ENCODE measurements at regions not wholly inside any gene's neighbourhood (a gene's known extent, or its start where the extent isn't known, plus 50 kb on each side); places are given as distances from the start of the nearest gene placed in this dataset.

DNA sequence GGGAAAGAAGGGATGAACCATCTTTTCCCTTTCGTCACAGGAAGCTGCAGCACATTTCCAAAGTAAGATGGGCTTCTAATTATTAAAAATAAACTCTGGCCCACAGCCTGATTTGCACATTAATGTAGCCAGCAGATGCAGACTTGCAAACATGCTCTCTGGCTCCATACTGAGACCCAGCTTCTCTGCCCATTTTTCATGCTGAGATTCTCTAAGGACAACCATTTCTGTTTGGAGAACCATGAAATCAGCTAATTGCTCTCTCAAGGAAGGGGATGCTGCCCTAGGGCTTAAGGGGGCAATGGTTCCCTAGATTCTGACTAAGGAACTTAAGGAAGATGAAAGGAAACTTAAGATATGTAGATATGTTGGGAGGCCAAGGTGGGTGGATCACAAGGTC lies 63.0 kb upstream of the CES5A start:
- no peak for DNase-seq

DNA sequence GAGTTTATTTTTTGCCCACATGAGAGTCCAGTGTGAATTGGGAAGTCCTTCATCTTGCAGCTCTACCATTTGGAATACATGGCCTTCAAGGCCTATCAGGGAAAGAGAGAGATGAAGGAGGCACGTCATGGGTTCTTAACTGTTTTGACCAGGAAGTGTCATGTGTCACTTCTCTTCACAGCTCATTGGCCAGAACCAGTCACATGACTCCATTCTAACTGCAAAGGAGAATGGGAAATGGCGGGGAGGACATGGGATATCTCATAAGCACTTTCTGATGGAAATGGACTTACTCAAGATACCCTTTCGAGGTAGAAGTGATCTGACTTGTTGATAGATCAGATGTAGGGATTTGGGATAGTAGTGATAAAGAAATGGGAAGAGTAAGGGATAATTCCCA lies 57.9 kb upstream of the CES5A start:
- DNase-seq: no peak

DNA sequence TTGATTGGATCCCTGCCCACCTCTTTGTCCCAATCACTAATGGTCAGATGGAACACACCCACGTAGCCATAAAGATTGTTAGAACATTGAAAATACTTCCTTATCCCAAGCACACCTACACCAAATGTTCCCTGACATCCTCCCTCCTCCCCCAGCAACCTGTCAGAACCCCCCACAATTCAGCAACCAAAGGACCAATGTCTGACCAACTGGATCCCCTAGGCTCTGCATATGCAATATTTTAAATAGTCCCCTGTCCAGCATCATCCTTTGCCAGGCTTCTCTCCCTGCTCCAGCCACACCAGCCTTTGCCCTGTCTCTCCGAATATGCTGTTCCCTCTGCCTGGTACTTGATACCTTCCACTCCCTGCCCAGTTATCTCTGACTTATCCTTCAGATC lies 54.9 kb upstream of the CES5A start:
- DNase-seq: no peak

DNA sequence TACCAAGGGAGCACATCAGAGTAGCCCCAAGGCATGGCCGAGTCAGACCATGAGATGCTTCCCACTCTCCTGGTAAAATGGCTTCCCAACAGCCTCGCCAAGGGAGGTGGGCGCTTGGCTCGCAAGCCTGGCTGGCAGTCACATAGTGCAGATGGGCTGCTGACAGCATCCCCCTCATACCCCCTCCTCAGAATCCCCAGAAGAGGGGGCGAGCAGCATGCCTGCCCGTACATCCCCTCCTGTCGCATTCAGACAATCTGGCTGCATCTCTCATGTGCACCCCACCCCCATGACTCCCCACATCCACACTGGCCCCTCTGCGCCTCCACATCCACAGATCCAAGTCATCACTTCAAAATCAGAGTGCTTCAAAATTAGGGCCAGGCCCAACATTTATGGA lies 54.0 kb upstream of the CES5A start:
- no peak for DNase-seq

DNA sequence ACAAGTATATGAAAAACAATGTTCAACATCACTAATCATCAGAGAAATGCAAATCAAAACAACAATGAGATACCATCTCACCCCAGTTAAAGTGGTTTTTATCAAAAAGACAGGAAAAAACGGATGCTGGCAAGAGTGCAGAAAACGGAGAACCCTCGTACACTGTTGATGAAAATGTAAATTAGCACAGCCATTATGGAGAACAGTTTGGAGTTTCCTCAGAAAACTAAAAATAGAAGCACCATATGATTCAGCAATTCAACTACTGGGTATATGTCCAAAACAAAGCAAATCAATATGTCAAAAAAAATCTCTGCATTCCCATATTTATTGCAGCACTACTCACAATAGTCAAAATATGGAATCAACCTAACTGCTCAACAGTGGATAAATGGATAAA lies 50.1 kb upstream of the CES5A start:
- no peak for DNase-seq

All from effector CD4-positive, alpha-beta T cell (primary cell).